Heart left ventricle (tissue), 16 donors: ENCODE measurements at regions not wholly inside any gene's neighbourhood (a gene's known extent, or its start where the extent isn't known, plus 50 kb on each side); places are given as distances from the start of the nearest gene placed in this dataset.

Experiments used
- ATAC-seq, 4 donors: fragments of 200-7000 bp; cut with Tn5 transposase; one replicate each; pipeline ENCODE4 v1.9.1; 2020 to 2022; ENCODE audit warnings: moderate library complexity in 4 of 4, mild to moderate bottlenecking in 3 of 4, moderate number of reproducible peaks in 1 of 4
- DNase-seq, 5 donors: peaks; one replicate each; pipeline ENCODE4 v3.0.0-alpha.2; 2020
- H3K27ac ChIP-seq, 12 donors: fragments of 200-600 bp; sonication (generic) in 4 of 12; one replicate each; pipeline versions ENCODE4 v1.5.0 to v1.8.0; 2016 to 2022; ENCODE audit warnings: mild to moderate bottlenecking in 2 of 12
- H3K27me3 ChIP-seq, 9 donors: fragments of 200-600 bp; sonication (generic) in 2 of 9; one replicate each; pipeline versions ENCODE4 v1.5.1 to v1.8.0; 2016 to 2022; ENCODE audit warnings: mild to moderate bottlenecking in 3 of 9
- H3K36me3 ChIP-seq, 9 donors: fragments of 200-600 bp; sonication (generic) in 2 of 9; one replicate each; pipeline versions ENCODE4 v1.5.0 to v1.8.0; 2018 to 2022; ENCODE audit warnings: mild to moderate bottlenecking in 2 of 9
- H3K4me1 ChIP-seq, 12 donors: fragments of 200-600 bp; sonication (generic) in 4 of 12; one replicate each; pipeline versions ENCODE4 v1.5.0 to v1.8.0; 2016 to 2022; ENCODE audit warnings: mild to moderate bottlenecking in 3 of 12
- H3K4me3 ChIP-seq, 12 donors: fragments of 200-600 bp; sonication (generic) in 4 of 12; one replicate each; pipeline versions ENCODE4 v1.5.0 to v1.8.0; 2017 to 2022; ENCODE audit warnings: mild to moderate bottlenecking in 9 of 12, moderate library complexity in 4 of 12
- H3K9me3 ChIP-seq, 12 donors: fragments of 200-600 bp; sonication (generic) in 4 of 12; one replicate each; pipeline versions ENCODE4 v1.5.0 to v1.8.0; 2016 to 2022; ENCODE audit warnings: mild to moderate bottlenecking in 1 of 12
- POLR2A ChIP-seq, 2 donors: fragments of 450-650 bp; IDR thresholded peaks; one replicate each; pipeline ENCODE4 v1.6.1; 2017; ENCODE audit warnings: antibody characterized with exemption in 2 of 2, mild to moderate bottlenecking in 2 of 2, moderate library complexity in 2 of 2
- WGBS, 4 donors: extraction: QIAGEN DNeasy Blood & Tissue Kit in 2 of 4; methylation state at CpG; one replicate each; pipeline versions ENCODE4 v1.1.5 to v1.1.7; 2013 to 2018; 5-methylcytosine and 5-hydroxymethylcytosine counted together
- intact Hi-C, 10 donors: fragments of 100-400 bp; cut with DNase I; formaldehyde crosslinking; loops; one replicate each; pipeline versions ENCODE4 v1.11.1 to v1.14.2; 2022
- TF ChIP-seq, protein P1 (sequence below), 12 donors: fragments of 200-600 bp; sonication (generic) in 4 of 12; IDR thresholded peaks; one replicate each; pipeline versions ENCODE4 v1.5.0 to v1.8.0; 2018 to 2022; ENCODE audit warnings: antibody characterized with exemption in 12 of 12, mild to moderate bottlenecking in 5 of 12
- donor health status: ischemic (EF 13 %, LVEDD 7.1; RV severe dilation, severe dysfunction).
- donor health status: healthy with polysubstance abuse.
- donor health status: DM: no; HTN: yes; CAD: no.
- donor health status: DM: no; HTN: no; CAD: no.
- donor health status: ischemic (EF 25% LVEDD 6.9; RV normal size, moderate dysfunction).
- donor health status: ischemic (EF 25% LVEDD 5.7; RV mildly dilated, moderate dysfunction).
- donor health status: healthy.
- donor health status: DM: yes; HTN: yes; CAD: no.
- donor health status: ischemic (EF 35%, LVEDD 5.7; RV mildly dilated, moderate dysfunction).
- donor health status: nonischemic (EF 11% LVEDD 7.7; RV severe dilation, severe dysfunction).
- donor health status: DM: yes; HTN: yes; CAD: no.
- donor health status: PGD.
- donor health status: ischemic (EF 29% LVEDD 5.4; RV normal size, mild dysfunction).
- donor health status: nonischemic (EF 23%, LVEDD 6.1; RV moderate dilation, normal function).

DNA sequence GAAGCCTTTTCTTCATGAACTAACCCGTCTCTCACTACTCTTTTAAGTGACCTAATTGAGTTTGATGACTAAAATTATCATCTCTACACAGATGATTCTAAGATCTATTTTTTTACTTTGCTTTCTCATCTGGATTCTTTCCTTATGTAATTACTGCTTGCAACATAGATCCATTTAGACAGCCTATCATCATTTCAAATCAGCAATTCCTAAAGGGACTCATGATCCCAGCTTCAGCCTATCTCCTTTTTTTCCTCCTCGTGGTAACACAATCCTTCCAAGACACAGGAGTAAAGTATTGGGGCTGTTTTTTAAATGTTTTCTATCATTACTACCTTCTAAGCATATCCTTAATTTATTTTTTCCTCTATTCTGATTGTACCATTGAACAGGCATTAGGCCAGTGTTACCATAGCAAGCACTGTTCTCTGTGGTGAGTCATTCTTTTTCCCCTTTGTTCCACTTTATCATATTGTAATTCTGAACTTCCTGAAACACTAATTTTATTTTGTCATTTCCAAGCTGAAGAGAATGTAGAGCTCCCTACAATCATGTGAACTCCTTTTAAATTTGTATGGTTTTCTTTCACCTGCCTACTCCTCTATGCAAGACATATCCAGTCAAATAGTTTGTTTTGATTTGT is 190.4 kb upstream of the FAR2 start:
- Histone ChIP-seq H3K4me1 (peaks cover 0 to 37% (median 8%) of the 10 kb centered on the region in 12 donors), H3K36me3 (no peaks in the 10 kb centered on the region), H3K4me3 (no peak overlapping the region), H3K27ac (peak overlapping the region in 4 of 12 donors; percentile 11 to 45 (median 31)), H3K27me3 (no peaks in the 10 kb centered on the region), H3K9me3 (peaks cover 0 to 6% (median 0%) of the 10 kb centered on the region in 12 donors)
- intact Hi-C loops: no loop called here
- ATAC-seq (peak in 2 of 4 donors; percentile 41 to 57), DNase-seq (no peak)
- WGBS, 4 donors: 59 to 68% (median 66%) methylated on average over 2 of the region's 2 CpGs
- TF ChIP-seq, protein P1, sequence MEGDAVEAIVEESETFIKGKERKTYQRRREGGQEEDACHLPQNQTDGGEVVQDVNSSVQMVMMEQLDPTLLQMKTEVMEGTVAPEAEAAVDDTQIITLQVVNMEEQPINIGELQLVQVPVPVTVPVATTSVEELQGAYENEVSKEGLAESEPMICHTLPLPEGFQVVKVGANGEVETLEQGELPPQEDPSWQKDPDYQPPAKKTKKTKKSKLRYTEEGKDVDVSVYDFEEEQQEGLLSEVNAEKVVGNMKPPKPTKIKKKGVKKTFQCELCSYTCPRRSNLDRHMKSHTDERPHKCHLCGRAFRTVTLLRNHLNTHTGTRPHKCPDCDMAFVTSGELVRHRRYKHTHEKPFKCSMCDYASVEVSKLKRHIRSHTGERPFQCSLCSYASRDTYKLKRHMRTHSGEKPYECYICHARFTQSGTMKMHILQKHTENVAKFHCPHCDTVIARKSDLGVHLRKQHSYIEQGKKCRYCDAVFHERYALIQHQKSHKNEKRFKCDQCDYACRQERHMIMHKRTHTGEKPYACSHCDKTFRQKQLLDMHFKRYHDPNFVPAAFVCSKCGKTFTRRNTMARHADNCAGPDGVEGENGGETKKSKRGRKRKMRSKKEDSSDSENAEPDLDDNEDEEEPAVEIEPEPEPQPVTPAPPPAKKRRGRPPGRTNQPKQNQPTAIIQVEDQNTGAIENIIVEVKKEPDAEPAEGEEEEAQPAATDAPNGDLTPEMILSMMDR (IDR thresholded peaks at IDR 0.05): no peak
- TF ChIP-seq POLR2A (IDR thresholded peaks at IDR 0.05): no peak

DNA sequence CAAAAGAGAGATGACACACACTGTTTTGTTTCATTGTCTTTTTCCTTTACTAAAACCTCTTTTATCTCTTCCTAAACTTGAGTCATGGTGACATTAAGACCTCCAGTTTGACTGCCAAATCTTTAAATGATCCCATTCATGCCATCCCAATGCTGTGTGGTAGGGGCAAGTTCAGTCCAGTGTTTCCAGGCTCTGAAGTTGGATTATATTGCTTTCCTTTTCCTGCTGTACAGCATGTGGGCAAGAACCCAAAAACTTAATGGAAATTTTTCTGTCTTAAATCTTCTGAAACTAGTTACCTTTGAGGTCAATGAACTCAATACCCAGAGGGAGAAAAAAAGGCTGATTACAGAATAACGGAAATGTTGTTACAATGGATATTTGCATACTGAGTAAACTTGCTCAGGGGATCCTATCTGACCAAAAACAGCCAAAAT is 187.1 kb upstream of the FAR2 start:
- peak; percentile 26 to 68 (median 41) for ATAC-seq
- peak overlapping the region in 3 of 12 donors; percentile 19 to 39 (median 22) for H3K27ac ChIP-seq
- TF ChIP-seq, protein P1 (IDR thresholded peaks at IDR 0.05): no peak
- no peak for TF ChIP-seq POLR2A (IDR thresholded peaks at IDR 0.05)

DNA sequence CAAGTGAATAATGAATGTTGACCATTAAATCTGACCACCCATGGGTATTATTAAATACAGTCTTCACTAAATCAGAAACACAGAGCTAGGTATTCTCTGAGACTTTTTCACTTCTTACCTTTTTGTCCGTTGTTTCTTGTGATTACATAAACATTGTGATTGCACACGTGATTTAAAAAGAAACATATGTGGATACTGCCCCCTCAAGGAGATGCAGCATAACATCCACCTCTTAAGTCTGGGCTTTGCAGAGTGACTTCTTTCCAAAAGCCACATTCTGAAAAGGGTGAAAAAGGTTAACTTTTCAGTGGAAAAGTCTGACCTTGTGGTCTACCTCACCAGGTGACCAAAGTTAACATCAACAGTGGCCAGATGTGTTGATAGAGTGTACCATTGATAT is 185.5 kb upstream of the FAR2 start:
- DNase-seq: no peak
- ATAC-seq: no peak
- Histone ChIP-seq H3K27ac (no peak overlapping the region), H3K4me1 (peaks cover 0 to 56% (median 16%) of the 10 kb centered on the region in 12 donors), H3K27me3 (no peaks in the 10 kb centered on the region), H3K36me3 (no peaks in the 10 kb centered on the region), H3K9me3 (peaks cover 0 to 6% (median 0%) of the 10 kb centered on the region in 12 donors), H3K4me3 (no peak overlapping the region)
- intact Hi-C loops: no loop called here
- WGBS, 4 donors: 19 to 27% (median 23%) methylated on average over 2 of the region's 2 CpGs
- TF ChIP-seq, protein P1 (IDR thresholded peaks at IDR 0.05): peak in 6 of 12 donors; percentile 15 to 43 (median 31)
- no peak for TF ChIP-seq POLR2A (IDR thresholded peaks at IDR 0.05)

More for the DNA sequence above, 187.1 kb upstream of the FAR2 start:
- Histone ChIP-seq H3K36me3 (no peaks in the 10 kb centered on the region), H3K4me1 (peaks cover 0 to 62% (median 16%) of the 10 kb centered on the region in 12 donors), H3K4me3 (no peak overlapping the region), H3K9me3 (peaks cover 0 to 6% (median 0%) of the 10 kb centered on the region in 12 donors), H3K27me3 (no peaks in the 10 kb centered on the region)
- WGBS, 4 donors: 23 to 49% (median 39%) methylated on average over 1 of the region's 1 CpG
- intact Hi-C loops: no loop called here
- no peak for DNase-seq

DNA sequence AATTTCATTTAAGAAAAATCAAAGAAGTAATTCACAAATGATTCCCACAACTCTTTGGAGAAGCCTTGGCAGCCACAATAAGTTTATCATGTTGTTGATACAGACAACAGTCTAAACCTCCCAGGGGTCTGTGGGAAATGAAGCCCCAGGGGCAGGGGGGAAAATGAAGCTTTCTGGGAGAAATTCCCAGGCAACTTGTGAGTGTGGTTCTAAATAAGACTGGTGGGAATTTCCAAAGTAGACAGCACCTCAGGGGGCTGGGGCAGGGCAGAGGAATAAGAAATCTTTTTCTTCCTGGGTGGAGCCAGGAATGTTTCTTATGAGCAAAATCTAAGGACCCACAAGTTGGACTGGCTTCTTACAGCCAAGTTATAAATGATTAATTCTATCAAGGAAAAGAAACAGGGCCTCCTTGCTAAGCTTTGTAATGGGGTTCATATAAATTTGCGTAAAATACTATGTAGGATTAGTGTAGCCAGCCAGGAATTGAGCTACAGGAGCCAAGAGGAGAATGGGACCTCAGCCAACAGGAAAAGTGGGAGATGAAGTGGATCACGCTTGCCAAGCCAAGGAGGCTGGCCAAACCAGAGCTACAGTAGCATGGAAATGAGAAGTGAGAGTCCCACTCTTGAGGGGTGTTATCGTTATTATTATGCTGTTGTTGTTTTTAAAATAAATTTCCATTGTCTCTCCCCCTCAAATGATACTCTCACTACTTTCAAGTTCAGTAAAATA is 182.9 kb upstream of the FAR2 start:
- peak in 3 of 4 donors; percentile 57 to 69 (median 65) for ATAC-seq
- Histone ChIP-seq H3K9me3 (no peaks in the 10 kb centered on the region), H3K27ac (peak overlapping the region in 10 of 12 donors; percentile 23 to 73 (median 42)), H3K4me3 (no peak overlapping the region), H3K27me3 (no peaks in the 10 kb centered on the region), H3K36me3 (no peaks in the 10 kb centered on the region), H3K4me1 (peaks cover 0 to 47% (median 16%) of the 10 kb centered on the region in 12 donors)
- WGBS, 4 donors: 19 to 40% (median 28%) methylated on average over 3 of the region's 3 CpGs
- TF ChIP-seq, protein P1 (IDR thresholded peaks at IDR 0.05): no peak
- no peak for TF ChIP-seq POLR2A (IDR thresholded peaks at IDR 0.05)
- peak in 4 of 5 donors; percentile 34 to 73 (median 69) for DNase-seq
- intact Hi-C loops: no loop called here
